HTR-8/SVneo (cell line): ENCODE measurements at regions not wholly inside any gene's neighbourhood (a gene's known extent, or its start where the extent isn't known, plus 50 kb on each side); places are given as distances from the start of the nearest gene placed in this dataset.

Experiments used
- DNase-seq: peaks from one replicate; pipeline ENCODE4 v3.0.0; 2011; ENCODE audit warnings: low spot score, mixed read lengths; ENCODE audit not compliant: insufficient read length
- FAIRE-seq: peaks from 2 replicates; lab custom pipeline; 2011; peaks lifted over from hg19 to GRCh38; lab: Jason Lieb, UNC

GRCh38 chr12:25058012-25058411, 109.1 kb upstream of the BCAT1 start:
- no peak for DNase-seq
- no peak for FAIRE-seq

- no peak for FAIRE-seq
- no peak for DNase-seq
These were observed 107.7 kb upstream of the BCAT1 start for GRCh38 chr12:25056486-25057130.

GRCh38 chr12:25056011-25056410, 107.1 kb upstream of the BCAT1 start:
- FAIRE-seq, result no peak
- no peak for DNase-seq

GRCh38 chr12:25054783-25055144, 105.9 kb upstream of the BCAT1 start:
- FAIRE-seq (peak; percentile 76), DNase-seq (no peak)

- DNase-seq (no peak), FAIRE-seq (no peak)
These were observed 105.3 kb upstream of the BCAT1 start for GRCh38 chr12:25054076-25054782.

GRCh38 chr12:25052914-25053211, 104.0 kb upstream of the BCAT1 start:
- DNase-seq (no peak), FAIRE-seq (no peak)

GRCh38 chr12:25052196-25052913, 103.5 kb upstream of the BCAT1 start:
- peak; percentile 66 for FAIRE-seq
- DNase-seq, result no peak

GRCh38 chr12:25051656-25052195, 102.8 kb upstream of the BCAT1 start:
- FAIRE-seq, result no peak

GRCh38 chr12:25051171-25051570, 102.3 kb upstream of the BCAT1 start:
- no peak for DNase-seq
- no peak for FAIRE-seq

More at GRCh38 chr12:25051656-25052195, 102.8 kb upstream of the BCAT1 start:
- DNase-seq, result no peak

GRCh38 chr12:25045869-25046268, 97.0 kb upstream of the BCAT1 start:
- FAIRE-seq, result no peak

GRCh38 chr12:25041006-25041741, 92.3 kb upstream of the BCAT1 start:
- DNase-seq (no peak), FAIRE-seq (no peak)

More at GRCh38 chr12:25045869-25046268, 97.0 kb upstream of the BCAT1 start:
- DNase-seq, result no peak

- FAIRE-seq, result no peak
These were observed 91.7 kb upstream of the BCAT1 start for GRCh38 chr12:25040593-25040992.

GRCh38 chr12:25034676-25035075, 85.8 kb upstream of the BCAT1 start:
- peak; percentile 20 for FAIRE-seq
- DNase-seq, result no peak

More at GRCh38 chr12:25040593-25040992, 91.7 kb upstream of the BCAT1 start:
- no peak for DNase-seq

- DNase-seq (no peak), FAIRE-seq (peak; percentile 49)
These were observed 77.1 kb upstream of the BCAT1 start for GRCh38 chr12:25025951-25026490.

GRCh38 chr12:25025260-25025659, 76.4 kb upstream of the BCAT1 start:
- DNase-seq (no peak), FAIRE-seq (no peak)

GRCh38 chr12:25023808-25024207, 74.9 kb upstream of the BCAT1 start:
- DNase-seq, result no peak
- no peak for FAIRE-seq

GRCh38 chr12:25020621-25021243, 71.8 kb upstream of the BCAT1 start:
- FAIRE-seq, result no peak
- DNase-seq, result no peak

GRCh38 chr12:25018146-25018545, 69.2 kb upstream of the BCAT1 start:
- DNase-seq, result no peak
- FAIRE-seq, result no peak

- FAIRE-seq (no peak), DNase-seq (no peak)
These were observed 68.4 kb upstream of the BCAT1 start for GRCh38 chr12:25017336-25017735.

- peak; percentile 20 for FAIRE-seq
- no peak for DNase-seq
These were observed 66.1 kb upstream of the BCAT1 start for GRCh38 chr12:25014961-25015360.
